Kidney (tissue), 13 donors: ENCODE measurements at regions not wholly inside any gene's neighbourhood (a gene's known extent, or its start where the extent isn't known, plus 50 kb on each side); places are given as distances from the start of the nearest gene placed in this dataset.

ENCODE experiments used
- DNase-seq, 5 donors: peaks; one replicate each; pipeline ENCODE4 v3.0.0-alpha.2; 2013 to 2020
- FAIRE-seq: peaks from 2 replicates; lab custom pipeline; 2012; peaks lifted over from hg19 to GRCh38; lab: Jason Lieb, UNC
- H3K27ac ChIP-seq, 2 donors: one replicate each; pipeline ENCODE4 v1.7.0; 2013; ENCODE audit warnings: low read depth in 2 of 2, low read length in 2 of 2, inconsistent platforms in 1 of 2
- H3K27me3 ChIP-seq: one replicate; pipeline ENCODE4 v1.7.1; 2013; ENCODE audit warnings: low read length, inconsistent platforms; ENCODE audit not compliant: control insufficient read depth, insufficient read depth
- H3K36me3 ChIP-seq, 3 donors: one replicate each; pipeline versions ENCODE4 v1.7.0 to v1.7.1; 2013; ENCODE audit warnings: low read length in 3 of 3, control low read depth in 1 of 3, inconsistent platforms in 1 of 3; ENCODE audit not compliant: insufficient read depth in 3 of 3, control insufficient read depth in 2 of 3
- H3K4me1 ChIP-seq, 3 donors: one replicate each; pipeline versions ENCODE4 v1.7.0 to v1.7.1; 2013; ENCODE audit warnings: low read length in 3 of 3, inconsistent platforms in 1 of 3, low read depth in 1 of 3; ENCODE audit not compliant: control insufficient read depth in 2 of 3, insufficient read depth in 2 of 3
- H3K4me3 ChIP-seq, 3 donors: one replicate each; pipeline versions ENCODE4 v1.7.0 to v1.8.1; 2013; ENCODE audit warnings: low read length in 3 of 3, control low read depth in 1 of 3, inconsistent platforms in 1 of 3
- H3K9ac ChIP-seq, 3 donors: one replicate each; pipeline versions ENCODE4 v1.7.0 to v1.7.1; 2013; ENCODE audit warnings: low read length in 3 of 3, control low read depth in 1 of 3, inconsistent platforms in 1 of 3
- H3K9me3 ChIP-seq, 3 donors: one replicate each; pipeline versions ENCODE4 v1.7.0 to v1.7.1; 2013; ENCODE audit warnings: low read length in 3 of 3, control low read depth in 1 of 3, inconsistent platforms in 1 of 3; ENCODE audit not compliant: control insufficient read depth in 2 of 3, insufficient read depth in 1 of 3
- intact Hi-C: fragments of 100-400 bp; cut with DNase I; formaldehyde crosslinking; loops from one replicate; pipeline ENCODE4 v1.11.1; 2022
- TF ChIP-seq, protein P1 (sequence below): IDR thresholded peaks from 3 replicates; pipeline ENCODE4 v1.5.1; 2012; ENCODE audit warnings: mild to moderate bottlenecking, moderate library complexity, borderline replicate concordance; ENCODE audit not compliant: insufficient read depth; ENCODE audit errors: extremely low read depth
- donor health status: control.
- donor health status: control.
- donor health status: control.
- donor health status: control.
- donor health status: control.
- donor health status: DM: yes; HTN: yes; CAD: no.
- donor health status: Normal renal cell carcinoma (clear cell type).

DNA sequence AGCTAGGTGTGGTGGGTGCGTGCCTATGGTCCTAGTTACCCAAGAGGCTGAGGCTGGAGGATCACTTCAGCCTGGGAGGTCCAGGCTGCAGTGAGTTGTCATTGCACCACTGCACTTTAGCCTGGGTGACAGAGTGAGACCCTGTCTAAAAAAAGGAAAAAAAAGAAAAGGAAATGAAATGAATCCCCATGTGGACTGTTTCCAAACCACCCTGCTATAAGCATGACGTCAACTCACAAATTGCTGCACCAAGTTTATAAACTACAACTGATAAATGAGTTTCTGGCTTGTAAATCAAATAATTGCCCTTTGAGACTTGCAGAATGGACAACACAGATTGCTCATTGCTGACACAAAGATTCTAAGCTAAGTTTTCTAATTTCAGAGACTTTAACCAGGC, 51.0 kb upstream of the STK38L start:
- no peaks in the 10 kb centered on the region for H3K27me3 ChIP-seq
- DNase-seq (peak in 1 of 5 donors; percentile 21), FAIRE-seq (no peak)
- H3K9ac ChIP-seq, result no peak overlapping the region
- TF ChIP-seq, protein P1, sequence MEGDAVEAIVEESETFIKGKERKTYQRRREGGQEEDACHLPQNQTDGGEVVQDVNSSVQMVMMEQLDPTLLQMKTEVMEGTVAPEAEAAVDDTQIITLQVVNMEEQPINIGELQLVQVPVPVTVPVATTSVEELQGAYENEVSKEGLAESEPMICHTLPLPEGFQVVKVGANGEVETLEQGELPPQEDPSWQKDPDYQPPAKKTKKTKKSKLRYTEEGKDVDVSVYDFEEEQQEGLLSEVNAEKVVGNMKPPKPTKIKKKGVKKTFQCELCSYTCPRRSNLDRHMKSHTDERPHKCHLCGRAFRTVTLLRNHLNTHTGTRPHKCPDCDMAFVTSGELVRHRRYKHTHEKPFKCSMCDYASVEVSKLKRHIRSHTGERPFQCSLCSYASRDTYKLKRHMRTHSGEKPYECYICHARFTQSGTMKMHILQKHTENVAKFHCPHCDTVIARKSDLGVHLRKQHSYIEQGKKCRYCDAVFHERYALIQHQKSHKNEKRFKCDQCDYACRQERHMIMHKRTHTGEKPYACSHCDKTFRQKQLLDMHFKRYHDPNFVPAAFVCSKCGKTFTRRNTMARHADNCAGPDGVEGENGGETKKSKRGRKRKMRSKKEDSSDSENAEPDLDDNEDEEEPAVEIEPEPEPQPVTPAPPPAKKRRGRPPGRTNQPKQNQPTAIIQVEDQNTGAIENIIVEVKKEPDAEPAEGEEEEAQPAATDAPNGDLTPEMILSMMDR, result no peak
- H3K4me1 ChIP-seq, result peaks cover 0 to 7% (median 0%) of the 10 kb centered on the region in 3 donors
- H3K36me3 ChIP-seq, result no peaks in the 10 kb centered on the region
- H3K9me3 ChIP-seq, result no peaks in the 10 kb centered on the region
- intact Hi-C loops, result no loop called here
- no peak overlapping the region for H3K27ac ChIP-seq
- H3K4me3 ChIP-seq, result no peak overlapping the region

DNA sequence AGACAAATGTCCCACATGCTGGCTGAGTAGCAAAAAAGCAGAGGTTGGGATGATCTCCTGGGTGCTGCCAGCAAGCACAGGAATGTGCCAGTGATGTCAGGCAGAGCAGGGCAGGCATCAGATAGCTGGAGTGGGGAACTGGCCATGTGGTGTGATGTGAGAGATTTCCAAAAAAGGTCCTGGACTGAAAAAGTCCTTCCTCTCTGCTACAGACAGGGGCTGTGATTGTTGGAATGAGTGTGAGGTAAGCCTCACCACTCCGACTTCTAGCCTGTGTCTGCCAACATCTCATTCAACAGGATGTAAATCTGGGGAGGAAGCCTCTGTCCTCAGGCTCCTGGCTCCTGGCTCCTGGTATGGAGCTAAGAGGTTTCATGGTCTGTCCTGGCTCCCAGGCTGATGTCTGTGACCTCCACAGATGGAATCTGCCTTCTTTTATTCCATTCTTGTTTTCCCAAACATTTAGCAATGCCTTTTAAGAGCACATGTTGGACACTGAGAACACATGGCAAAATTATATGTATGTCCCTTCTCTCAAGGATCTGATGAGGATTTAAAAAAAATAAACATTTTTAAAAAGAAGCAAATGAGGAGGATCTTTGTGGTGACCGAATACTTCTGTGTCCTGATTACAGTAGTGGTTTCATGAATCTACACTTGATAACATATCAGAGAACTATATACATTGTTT, 50.1 kb upstream of the STK38L start:
- Histone ChIP-seq H3K4me3 (no peak overlapping the region), H3K9ac (no peak overlapping the region), H3K36me3 (no peaks in the 10 kb centered on the region), H3K9me3 (no peaks in the 10 kb centered on the region), H3K27ac (no peak overlapping the region), H3K4me1 (peaks cover 0 to 7% (median 0%) of the 10 kb centered on the region in 3 donors), H3K27me3 (no peaks in the 10 kb centered on the region)
- no peak for FAIRE-seq
- intact Hi-C loops, result no loop called here
- TF ChIP-seq, protein P1, result no peak
- peak in 1 of 5 donors; percentile 9 for DNase-seq
